CD14-positive monocyte (primary cell): ENCODE measurements at regions not wholly inside any gene's neighbourhood (a gene's known extent, or its start where the extent isn't known, plus 50 kb on each side); places are given as distances from the start of the nearest gene placed in this dataset.

Experiments
- DNase-seq, 3 donors: peaks; one replicate each; pipeline ENCODE4 v3.0.0-alpha.2; 2011 to 2022
- H2AFZ ChIP-seq: 2 replicates; pipeline ENCODE4 v1.6.0; 2012; ENCODE audit warnings: mild to moderate bottlenecking, low read depth, low read length, inconsistent platforms; ENCODE audit not compliant: insufficient read depth, poor library complexity, severe bottlenecking
- H3K27ac ChIP-seq, 2 donors: 1 replicate in 1 of 2; 2 replicates in 1 of 2; pipeline ENCODE4 v1.5.1; 2012 to 2013; ENCODE audit warnings: low read length in 2 of 2, control low read depth in 1 of 2, inconsistent platforms in 1 of 2, low read depth in 1 of 2, mild to moderate bottlenecking in 1 of 2
- H3K27me3 ChIP-seq, 2 donors: one replicate each; pipeline versions ENCODE4 v1.6.0 to v1.6.1; 2011 to 2013; ENCODE audit warnings: low read length in 2 of 2; ENCODE audit not compliant: control insufficient read depth in 2 of 2, insufficient read depth in 2 of 2
- H3K36me3 ChIP-seq, 2 donors: replicated peaks in 1 of 2; 1 replicate in 1 of 2; 2 replicates in 1 of 2; pipeline versions ENCODE4 v1.5.1 to v1.6.1; 2012 to 2013; ENCODE audit warnings: low read length in 2 of 2, control low read depth in 1 of 2, inconsistent platforms in 1 of 2, mild to moderate bottlenecking in 1 of 2; ENCODE audit not compliant: insufficient read depth in 2 of 2, control insufficient read depth in 1 of 2
- H3K4me1 ChIP-seq, 2 donors: 1 replicate in 1 of 2; 2 replicates in 1 of 2; pipeline versions ENCODE4 v1.5.1 to v1.6.1; 2012 to 2013; ENCODE audit warnings: low read length in 2 of 2, control low read depth in 1 of 2, inconsistent platforms in 1 of 2, mild to moderate bottlenecking in 1 of 2, moderate library complexity in 1 of 2; ENCODE audit not compliant: insufficient read depth in 2 of 2, control insufficient read depth in 1 of 2
- H3K4me2 ChIP-seq: replicated peaks from 2 replicates; pipeline ENCODE3; 2012; ENCODE audit warnings: low read length, moderate library complexity, mild to moderate bottlenecking; ENCODE audit not compliant: poor library complexity, severe bottlenecking; ENCODE audit errors: extremely low read depth
- H3K4me3 ChIP-seq, 3 experiments: fragments of 200-600 bp in 1 of 3; sonication (generic) in 1 of 3; replicated peaks in 1 of 3; 1 replicate in 2 of 3; 2 replicates in 1 of 3; pipeline ENCODE4 v1.5.1; 2011 to 2013; ENCODE audit warnings: low read length in 3 of 3, mild to moderate bottlenecking in 3 of 3, control low read depth in 2 of 3, low read depth in 2 of 3, inconsistent platforms in 1 of 3, moderate library complexity in 1 of 3
- H3K79me2 ChIP-seq: 2 replicates; pipeline ENCODE4 v1.6.0; 2012; ENCODE audit warnings: mild to moderate bottlenecking, control low read depth, inconsistent platforms, low read length, moderate library complexity; ENCODE audit not compliant: insufficient read depth
- H3K9ac ChIP-seq: 2 replicates; pipeline ENCODE4 v1.6.0; 2017; ENCODE audit warnings: low read length, mild to moderate bottlenecking; ENCODE audit not compliant: insufficient read depth, poor library complexity, severe bottlenecking
- H3K9me3 ChIP-seq, 2 donors: replicated peaks in 1 of 2; 1 replicate in 1 of 2; 2 replicates in 1 of 2; pipeline versions ENCODE4 v1.5.1 to v1.6.1; 2012 to 2013; ENCODE audit warnings: low read length in 2 of 2, control low read depth in 1 of 2; ENCODE audit not compliant: control insufficient read depth in 1 of 2, insufficient read depth in 1 of 2
- H4K20me1 ChIP-seq: 2 replicates; pipeline ENCODE4 v1.6.0; 2012; ENCODE audit warnings: mild to moderate bottlenecking, low read length, control low read depth, moderate library complexity; ENCODE audit not compliant: insufficient read depth
- H3K27ac Mint-ChIP-seq, 7 donors: one replicate each; pipeline ENCODE4 v1.8.0; 2020; ENCODE audit warnings: mild to moderate bottlenecking in 7 of 7, mixed read lengths in 7 of 7, moderate library complexity in 6 of 7, inconsistent platforms in 2 of 7
- H3K27me3 Mint-ChIP-seq, 3 donors: one replicate each; pipeline ENCODE4 v1.8.0; 2021 to 2022; ENCODE audit warnings: low read depth in 3 of 3, mild to moderate bottlenecking in 3 of 3, mixed read lengths in 3 of 3, moderate library complexity in 3 of 3, inconsistent platforms in 1 of 3
- H3K36me3 Mint-ChIP-seq, 2 donors: one replicate each; pipeline ENCODE4 v1.8.0; 2020; ENCODE audit warnings: mixed read lengths in 2 of 2, inconsistent platforms in 1 of 2, mild to moderate bottlenecking in 1 of 2
- H3K4me1 Mint-ChIP-seq: one replicate; pipeline ENCODE4 v1.8.0; 2020; ENCODE audit warnings: mild to moderate bottlenecking, mixed read lengths
- H3K4me3 Mint-ChIP-seq, 2 donors: one replicate each; pipeline ENCODE4 v1.8.0; 2020; ENCODE audit warnings: mild to moderate bottlenecking in 2 of 2, mixed read lengths in 2 of 2, moderate library complexity in 1 of 2
- H3K9me3 Mint-ChIP-seq, 7 donors: one replicate each; pipeline ENCODE4 v1.8.0; 2020 to 2022; ENCODE audit warnings: mixed read lengths in 7 of 7, mild to moderate bottlenecking in 6 of 7, moderate library complexity in 6 of 7, inconsistent platforms in 2 of 7
- WGBS: methylation state at CpG from one replicate; pipeline ENCODE4 v1.1.5; 2013; ENCODE audit warnings: missing lambda C conversion rate; ENCODE audit not compliant: insufficient coverage; 5-methylcytosine and 5-hydroxymethylcytosine counted together
- intact Hi-C, 2 donors: fragments of 100-400 bp; cut with micrococcal nuclease; formaldehyde crosslinking; loops; one replicate each; pipeline versions ENCODE4 v1.15.0 to v1.15.1; 2023
- TF ChIP-seq, protein P1 (sequence below): fragments of 200-600 bp; IDR thresholded peaks from one replicate; pipeline ENCODE4 v1.8.0; 2022; ENCODE audit warnings: antibody characterized with exemption, mild to moderate bottlenecking

DNA sequence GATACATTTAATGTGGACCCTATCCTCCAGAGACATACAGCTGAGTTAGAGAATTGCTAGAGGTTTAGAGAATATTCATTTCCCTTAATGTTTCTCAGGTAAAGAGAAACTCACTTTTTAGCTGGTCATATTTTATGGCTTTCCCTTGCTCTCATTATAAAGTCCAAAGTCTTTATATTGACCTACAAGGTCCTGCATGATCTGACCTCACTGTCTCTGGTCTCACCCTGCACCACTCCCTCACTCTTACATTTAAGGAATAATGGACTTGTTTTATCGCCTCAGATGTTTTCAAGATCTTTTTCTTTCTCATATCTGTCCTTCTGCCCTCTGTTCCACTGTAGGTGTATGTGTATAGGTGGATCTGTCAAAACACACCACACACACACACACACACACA lies 597.3 kb downstream of the PLCL1 start:
- no peaks in the 10 kb centered on the region for H3K79me2 ChIP-seq
- no peak overlapping the region for H3K4me2 ChIP-seq
- no peak overlapping the region for H3K9ac ChIP-seq
- Mint-ChIP-seq H3K36me3 (no peaks in the 10 kb centered on the region), H3K27me3 (peaks cover 0 to 3% (median 0%) of the 10 kb centered on the region in 3 donors), H3K27ac (no peak overlapping the region), H3K4me1 (no peaks in the 10 kb centered on the region), H3K9me3 (peaks cover 0 to 2% (median 0%) of the 10 kb centered on the region in 7 donors), H3K4me3 (no peak overlapping the region)
- WGBS, result no CpG with 5 or more reads among the region's 1 CpG
- no peak overlapping the region for H3K27ac ChIP-seq
- H4K20me1 ChIP-seq, result no peaks in the 10 kb centered on the region
- no peak for DNase-seq
- H3K36me3 ChIP-seq, result no peaks in the 10 kb centered on the region
- H3K9me3 ChIP-seq, result no peaks in the 10 kb centered on the region
- no peak overlapping the region for H3K4me3 ChIP-seq
- no peaks in the 10 kb centered on the region for H3K4me1 ChIP-seq
- no peaks in the 10 kb centered on the region for H3K27me3 ChIP-seq
- intact Hi-C loops, result no loop called here
- H2AFZ ChIP-seq, result no peak overlapping the region
- TF ChIP-seq, protein P1, sequence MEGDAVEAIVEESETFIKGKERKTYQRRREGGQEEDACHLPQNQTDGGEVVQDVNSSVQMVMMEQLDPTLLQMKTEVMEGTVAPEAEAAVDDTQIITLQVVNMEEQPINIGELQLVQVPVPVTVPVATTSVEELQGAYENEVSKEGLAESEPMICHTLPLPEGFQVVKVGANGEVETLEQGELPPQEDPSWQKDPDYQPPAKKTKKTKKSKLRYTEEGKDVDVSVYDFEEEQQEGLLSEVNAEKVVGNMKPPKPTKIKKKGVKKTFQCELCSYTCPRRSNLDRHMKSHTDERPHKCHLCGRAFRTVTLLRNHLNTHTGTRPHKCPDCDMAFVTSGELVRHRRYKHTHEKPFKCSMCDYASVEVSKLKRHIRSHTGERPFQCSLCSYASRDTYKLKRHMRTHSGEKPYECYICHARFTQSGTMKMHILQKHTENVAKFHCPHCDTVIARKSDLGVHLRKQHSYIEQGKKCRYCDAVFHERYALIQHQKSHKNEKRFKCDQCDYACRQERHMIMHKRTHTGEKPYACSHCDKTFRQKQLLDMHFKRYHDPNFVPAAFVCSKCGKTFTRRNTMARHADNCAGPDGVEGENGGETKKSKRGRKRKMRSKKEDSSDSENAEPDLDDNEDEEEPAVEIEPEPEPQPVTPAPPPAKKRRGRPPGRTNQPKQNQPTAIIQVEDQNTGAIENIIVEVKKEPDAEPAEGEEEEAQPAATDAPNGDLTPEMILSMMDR, result no peak

DNA sequence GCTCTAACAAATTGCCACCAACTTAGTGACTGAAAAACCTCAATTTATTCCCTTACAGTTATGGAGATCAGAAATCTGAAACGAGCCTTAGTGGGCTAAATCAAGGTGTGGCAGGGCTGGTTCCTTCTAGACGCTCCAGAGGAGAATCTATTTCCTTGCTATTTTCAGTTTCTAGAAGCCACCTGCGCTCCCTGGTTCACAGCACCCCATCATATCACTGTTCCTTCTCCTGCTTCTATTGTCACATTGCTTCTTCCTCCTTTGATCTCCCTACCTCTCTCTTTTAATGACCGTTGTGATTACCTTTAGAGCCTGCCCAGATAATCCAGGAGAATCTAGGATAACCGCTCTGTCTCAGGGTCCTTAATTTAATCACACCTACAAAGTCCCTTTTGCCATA lies 596.6 kb downstream of the PLCL1 start:
- TF ChIP-seq, protein P1, result no peak
- no peaks in the 10 kb centered on the region for H3K79me2 ChIP-seq
- no peak for DNase-seq
- Mint-ChIP-seq H3K27ac (no peak overlapping the region), H3K4me1 (no peaks in the 10 kb centered on the region), H3K4me3 (no peak overlapping the region), H3K36me3 (no peaks in the 10 kb centered on the region), H3K27me3 (peaks cover 0 to 3% (median 0%) of the 10 kb centered on the region in 3 donors), H3K9me3 (peaks cover 0 to 2% (median 0%) of the 10 kb centered on the region in 7 donors)
- H3K9ac ChIP-seq, result no peak overlapping the region
- H3K4me2 ChIP-seq, result no peak overlapping the region
- no peaks in the 10 kb centered on the region for H4K20me1 ChIP-seq
- H3K36me3 ChIP-seq, result no peaks in the 10 kb centered on the region
- no peaks in the 10 kb centered on the region for H3K27me3 ChIP-seq
- H3K4me1 ChIP-seq, result no peaks in the 10 kb centered on the region
- no peak overlapping the region for H3K27ac ChIP-seq
- H3K4me3 ChIP-seq, result no peak overlapping the region
- no peak overlapping the region for H2AFZ ChIP-seq
- intact Hi-C loops, result no loop called here
- 54% methylated on average over 4 of the region's 5 CpGs for WGBS
- H3K9me3 ChIP-seq, result no peaks in the 10 kb centered on the region
